Activated T-cell treated with anti-CD3 and anti-CD28 coated beads, Interleukin-2, amount 50 U/mL, for 48 hours (primary cell): ENCODE measurements at regions not wholly inside any gene's neighbourhood (a gene's known extent, or its start where the extent isn't known, plus 50 kb on each side); places are given as distances from the start of the nearest gene placed in this dataset.
"Not testable (repeated sequence)": the region's sequence is repeated elsewhere in the genome, so short reads cannot be mapped to it uniquely, and the experiment has no call there.

ENCODE experiments used
- DNase-seq, 2 experiments: peaks; one replicate each; pipeline ENCODE4 v3.0.0-alpha.2; 2020

DNA sequence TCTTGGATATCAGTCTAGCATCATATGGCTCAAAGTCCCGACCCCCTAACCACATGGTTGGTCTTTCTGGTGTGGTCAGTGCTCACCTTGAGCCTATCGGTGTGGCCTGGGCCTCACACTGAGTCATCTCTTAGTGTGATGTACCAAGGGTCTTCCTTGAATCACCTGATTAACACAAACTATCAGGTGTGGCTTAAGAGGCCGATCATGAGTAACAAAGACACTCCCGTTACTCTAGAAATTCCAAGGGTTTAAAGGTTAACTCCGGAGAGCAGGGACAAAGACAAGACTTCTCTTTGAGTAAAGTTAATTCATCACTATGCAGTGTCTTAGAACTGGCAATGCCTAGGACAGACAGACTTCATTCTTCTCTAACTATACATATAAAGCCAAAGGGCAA, 52.3 kb upstream of the ARMC3 start:
- no peak for DNase-seq

- no peak for DNase-seq
Observed at GRCh38 chr10:22874189-22874854, 53.5 kb upstream of the ARMC3 start.

- no peak for DNase-seq
Observed at GRCh38 chr10:22856444-22857074, 71.3 kb upstream of the ARMC3 start.

GRCh38 chr10:22854935-22855421, 72.9 kb upstream of the ARMC3 start:
- no peak for DNase-seq

DNA sequence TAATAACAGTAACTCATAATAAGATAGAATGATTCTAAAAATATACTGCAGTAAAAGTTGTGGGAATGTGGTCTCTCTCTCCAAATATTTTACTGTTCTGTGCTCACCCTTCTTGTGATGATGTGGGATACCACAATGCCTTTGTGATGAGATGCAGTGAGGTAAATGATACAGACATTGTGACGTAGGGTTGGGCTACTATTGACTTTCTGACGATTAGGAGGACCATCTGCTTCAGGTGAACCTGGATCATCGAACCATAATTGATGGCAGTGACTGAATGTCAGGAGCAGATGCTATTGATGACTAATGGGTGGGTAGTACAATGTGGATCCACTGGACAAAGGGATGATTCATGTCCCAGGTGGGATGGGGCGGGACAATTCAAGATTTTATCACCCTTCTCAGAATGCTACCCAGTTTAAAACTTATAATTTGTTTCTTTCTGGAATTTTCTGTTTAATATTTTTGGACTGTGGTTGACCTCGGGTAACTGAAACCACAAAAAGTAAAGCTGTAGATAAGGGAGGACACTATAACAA, 73.9 kb upstream of the ARMC3 start:
- no peak for DNase-seq

DNA sequence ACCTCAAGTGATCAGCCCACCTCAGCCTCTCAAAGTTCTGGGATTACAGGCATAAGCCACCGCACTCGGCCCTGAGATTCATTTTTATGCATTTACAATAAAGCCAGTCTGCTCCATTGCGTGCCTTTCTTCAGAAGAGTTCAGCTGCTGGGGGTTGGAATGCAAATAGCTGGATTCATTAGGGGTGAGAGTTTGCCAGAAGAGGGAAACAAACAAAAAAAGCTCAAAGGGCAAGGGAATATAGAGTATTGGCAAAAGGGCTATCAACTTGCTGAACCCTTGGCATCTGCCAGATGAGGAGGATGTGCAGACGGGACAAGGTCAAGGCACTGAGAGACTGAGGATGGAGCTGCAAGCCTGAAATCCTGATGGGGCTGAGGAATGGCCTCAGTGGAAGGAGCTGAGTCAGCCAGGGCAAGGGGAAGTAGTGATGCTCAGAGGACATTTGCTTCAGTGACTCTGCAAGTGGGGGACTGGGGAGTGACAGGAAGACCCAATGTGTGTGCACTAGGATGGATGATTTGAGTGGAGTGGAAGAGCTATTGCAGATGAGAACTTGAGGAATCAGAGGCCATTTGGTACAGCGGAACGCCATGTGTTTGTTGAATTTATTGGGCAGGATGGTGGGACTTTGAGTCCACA, 75.0 kb upstream of the ARMC3 start:
- DNase-seq: no peak

DNA sequence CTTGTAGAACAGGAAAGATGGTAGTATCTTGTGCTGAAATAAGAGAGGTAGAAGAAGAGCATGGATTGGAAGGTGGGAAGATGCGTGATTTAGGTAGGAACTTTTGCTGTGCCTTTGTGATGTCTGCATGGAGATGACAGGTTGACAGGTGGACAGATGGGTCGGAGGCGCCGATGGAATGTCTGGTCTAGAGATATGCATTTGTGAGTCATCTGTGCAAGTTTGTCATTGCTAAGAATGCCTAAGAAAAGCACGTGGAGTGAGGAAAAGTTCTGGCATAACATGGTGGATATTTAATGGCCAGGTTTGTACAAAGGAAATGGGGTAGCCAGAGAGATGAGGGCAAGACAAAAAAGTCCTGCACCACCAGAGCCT, 76.0 kb upstream of the ARMC3 start:
- no peak for DNase-seq

- no peak for DNase-seq
Observed at GRCh38 chr10:22850541-22850940, 77.3 kb upstream of the ARMC3 start.

- peak in 1 of 2 experiments; percentile 20 for DNase-seq
Observed at GRCh38 chr10:22849077-22849805, 78.6 kb upstream of the ARMC3 start.

GRCh38 chr10:22848509-22848908, 79.3 kb upstream of the ARMC3 start:
- no peak for DNase-seq

GRCh38 chr10:22846294-22846693, 81.6 kb upstream of the ARMC3 start:
- DNase-seq: no peak

DNA sequence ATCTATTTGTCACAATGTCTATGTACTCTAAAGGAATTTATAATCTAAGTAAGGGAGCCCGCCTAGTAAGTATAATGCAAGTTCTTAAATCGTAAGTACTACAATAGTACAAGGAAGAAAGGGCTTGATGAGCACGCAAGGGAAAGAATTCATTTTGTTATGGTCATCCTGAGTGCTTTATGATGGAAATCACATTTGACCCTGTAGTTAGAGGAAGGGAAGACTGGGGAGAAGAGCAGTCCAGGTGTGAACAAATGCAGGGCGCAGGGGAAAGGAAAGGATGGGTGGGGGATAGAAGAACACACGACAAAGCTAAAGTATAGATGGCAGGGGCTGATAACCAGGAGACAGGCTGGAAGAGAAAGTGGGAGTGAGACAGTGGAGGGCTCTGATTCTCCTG, 88.2 kb upstream of the ARMC3 start:
- DNase-seq: no peak

DNA sequence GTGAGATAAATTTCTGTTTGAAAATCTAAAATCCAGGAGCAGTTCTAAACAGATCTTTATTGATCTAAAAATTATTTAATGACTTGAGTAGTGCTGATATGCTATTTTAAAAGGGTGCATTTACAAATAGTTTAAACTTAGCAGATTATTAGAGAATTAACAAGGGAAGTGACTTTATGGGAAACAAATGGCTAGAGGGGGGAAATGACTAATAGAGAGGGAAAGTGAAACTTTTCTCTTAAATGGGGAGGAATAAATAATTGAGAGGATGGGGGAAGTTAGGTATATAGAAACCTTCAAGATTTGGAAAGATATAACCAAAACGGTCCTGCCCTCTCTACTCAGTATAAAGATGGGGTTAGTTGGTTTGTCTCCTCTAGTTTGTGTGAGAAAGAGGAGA, 90.1 kb upstream of the ARMC3 start:
- no peak for DNase-seq

DNA sequence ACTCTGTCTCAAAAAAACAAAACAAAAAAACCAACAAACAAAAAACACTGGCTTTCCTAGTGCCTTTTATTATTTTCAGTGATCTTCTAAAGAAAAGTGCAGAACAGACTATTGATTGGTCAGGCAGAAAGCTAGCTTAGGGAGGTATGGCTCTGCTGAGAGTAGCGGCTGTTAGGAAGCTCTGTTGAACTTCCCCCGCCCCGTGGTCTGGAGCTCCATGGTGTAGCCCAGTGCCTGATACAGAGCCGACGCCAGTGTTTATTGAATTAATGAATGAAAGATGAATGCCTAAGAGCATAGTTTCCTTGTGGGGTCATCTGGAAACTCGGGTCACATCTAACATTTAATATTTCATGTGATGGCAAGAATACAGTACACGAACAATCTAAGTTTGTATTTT, 90.5 kb upstream of the ARMC3 start:
- no peak for DNase-seq

DNA sequence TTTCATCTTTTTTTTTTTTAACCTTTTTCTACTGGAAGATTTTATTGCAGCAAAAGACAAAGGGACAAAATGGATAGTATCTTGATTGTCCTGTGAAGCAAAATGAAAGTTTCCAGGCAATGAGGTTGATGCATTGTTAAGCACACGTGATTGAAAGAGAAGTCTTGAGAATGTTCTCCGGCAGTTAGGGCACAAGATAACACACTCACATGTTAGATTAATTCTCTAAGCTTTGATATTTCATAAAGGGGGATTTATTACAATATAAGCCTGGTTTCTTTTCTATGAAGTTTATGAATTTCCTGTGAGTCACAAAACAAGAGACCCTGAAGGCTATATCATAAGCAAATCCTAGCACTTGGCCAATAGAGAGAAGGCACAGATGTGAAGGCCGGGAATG, 93.4 kb upstream of the ARMC3 start:
- no peak for DNase-seq

GRCh38 chr10:22833781-22834180, 94.1 kb upstream of the ARMC3 start:
- DNase-seq: no peak

GRCh38 chr10:22833353-22833752, 94.5 kb upstream of the ARMC3 start:
- no peak for DNase-seq

GRCh38 chr10:22832851-22833250, 95.0 kb upstream of the ARMC3 start:
- no peak for DNase-seq

- DNase-seq: no peak
Observed at GRCh38 chr10:22832066-22832602, 95.7 kb upstream of the ARMC3 start.

- no peak for DNase-seq
Observed at GRCh38 chr10:22831586-22831985, 96.3 kb upstream of the ARMC3 start.

DNA sequence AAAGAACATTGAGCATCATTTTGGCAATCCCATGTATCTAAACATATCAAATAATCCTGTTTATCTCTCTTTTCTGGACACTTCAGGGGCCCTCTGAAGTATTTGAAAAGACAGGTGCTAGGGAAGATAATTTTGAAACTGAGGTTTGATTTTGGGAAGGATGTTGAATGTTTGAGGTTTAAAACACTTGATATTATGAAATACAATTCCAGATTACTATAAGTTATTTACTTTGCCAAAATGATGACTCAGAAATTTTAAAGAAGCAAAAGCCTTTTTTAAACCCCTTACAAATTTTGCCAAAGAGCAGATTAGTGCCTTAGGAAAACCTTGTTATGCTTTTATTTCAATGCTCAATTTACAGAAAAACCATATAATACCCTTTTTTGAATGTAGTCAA, 99.1 kb upstream of the ARMC3 start:
- not testable (repeated sequence) for DNase-seq

GRCh38 chr10:22825841-22826240, 102.0 kb upstream of the ARMC3 start:
- DNase-seq: no peak

DNA sequence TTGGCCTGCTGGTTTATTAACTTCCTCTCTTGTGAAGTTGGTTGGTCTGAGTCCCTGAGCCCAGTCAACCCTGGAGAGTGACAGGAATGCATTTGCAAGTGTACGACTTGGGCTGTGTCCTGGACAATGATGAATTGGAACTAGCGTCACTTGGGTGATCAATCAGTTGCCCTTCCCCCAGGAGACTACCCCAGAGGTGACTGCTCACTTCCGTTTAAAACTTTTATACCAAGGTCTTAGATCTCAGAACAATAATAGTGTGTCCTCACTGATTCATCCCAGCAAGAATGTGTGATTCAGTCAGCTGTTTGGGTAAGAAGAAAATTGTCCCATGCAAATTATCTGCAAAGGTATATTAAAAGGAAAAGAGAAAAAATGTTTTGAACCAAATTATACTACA, 102.9 kb upstream of the ARMC3 start:
- DNase-seq: no peak
